ENCODE measurements at regions not wholly inside any gene's neighbourhood (a gene's known extent, or its start where the extent isn't known, plus 50 kb on each side); places are given as distances from the start of the nearest gene placed in this dataset.

GRCh38 chr5:98401656-98402055 lies 371.8 kb upstream of the RGMB start:
- Mint-ChIP-seq H3K9me3 (peaks cover 0 to 15% (median 2%) of the 10 kb centered on the region in 7 donors), H3K4me3 (no peak overlapping the region), H3K27me3 (ENCODE audit: low read depth in 3 of 3) (peaks cover 0 to 2% (median 1%) of the 10 kb centered on the region in 3 donors), H3K36me3 (no peaks in the 10 kb centered on the region), H3K27ac (no peak overlapping the region), H3K4me1 (no peaks in the 10 kb centered on the region)
- Histone ChIP-seq H4K20me1 (ENCODE audit: insufficient read depth, low read length) (no peaks in the 10 kb centered on the region), H3K36me3 (replicated peaks in 1 of 2; ENCODE audit: control insufficient read depth in 1 of 2, insufficient read depth in 2 of 2, low read length in 2 of 2) (no peaks in the 10 kb centered on the region), H2AFZ (ENCODE audit: insufficient read depth, low read depth, low read length, poor library complexity, severe bottlenecking) (no peak overlapping the region), H3K27ac (ENCODE audit: low read depth in 1 of 2, low read length in 2 of 2) (no peak overlapping the region), H3K4me2 (replicated peaks; ENCODE audit: extremely low read depth, low read length, poor library complexity, severe bottlenecking) (no peak overlapping the region), H3K9ac (ENCODE audit: insufficient read depth, low read length, poor library complexity, severe bottlenecking) (no peak overlapping the region), H3K79me2 (ENCODE audit: insufficient read depth, low read length) (no peaks in the 10 kb centered on the region), H3K4me1 (ENCODE audit: control insufficient read depth in 1 of 2, insufficient read depth in 2 of 2, low read length in 2 of 2) (no peaks in the 10 kb centered on the region), H3K9me3 (replicated peaks in 1 of 2; ENCODE audit: control insufficient read depth in 1 of 2, insufficient read depth in 1 of 2, low read length in 2 of 2) (peaks cover 0 to 4% of the 10 kb centered on the region in 2 donors), H3K4me3 (replicated peaks in 1 of 3; ENCODE audit: low read depth in 2 of 3, low read length in 3 of 3) (no peak overlapping the region), H3K27me3 (ENCODE audit: control insufficient read depth in 2 of 2, insufficient read depth in 2 of 2, low read length in 2 of 2) (no peaks in the 10 kb centered on the region)
- no peak for DNase-seq
- intact Hi-C loops (cut with micrococcal nuclease), result no loop called here
- no peak for TF ChIP-seq CTCF (IDR thresholded peaks at IDR 0.05)

GRCh38 chr5:98402130-98402529 lies 371.3 kb upstream of the RGMB start:
- no peak overlapping the region for H3K4me2 ChIP-seq (replicated peaks; ENCODE audit: extremely low read depth, low read length, poor library complexity, severe bottlenecking)
- intact Hi-C loops (cut with micrococcal nuclease), result no loop called here
- H3K27me3 Mint-ChIP-seq (ENCODE audit: low read depth in 3 of 3), result peaks cover 0 to 2% (median 1%) of the 10 kb centered on the region in 3 donors
- no peak for DNase-seq
- H3K4me3 Mint-ChIP-seq, result no peak overlapping the region
- H3K9ac ChIP-seq (ENCODE audit: insufficient read depth, low read length, poor library complexity, severe bottlenecking), result no peak overlapping the region
- no peaks in the 10 kb centered on the region for H3K36me3 Mint-ChIP-seq
- H3K9me3 Mint-ChIP-seq, result peaks cover 0 to 15% (median 2%) of the 10 kb centered on the region in 7 donors
- no peak overlapping the region for H3K4me3 ChIP-seq (replicated peaks in 1 of 3; ENCODE audit: low read depth in 2 of 3, low read length in 3 of 3)
- no peaks in the 10 kb centered on the region for H3K27me3 ChIP-seq (ENCODE audit: control insufficient read depth in 2 of 2, insufficient read depth in 2 of 2, low read length in 2 of 2)
- H2AFZ ChIP-seq (ENCODE audit: insufficient read depth, low read depth, low read length, poor library complexity, severe bottlenecking), result no peak overlapping the region
- H3K36me3 ChIP-seq (replicated peaks in 1 of 2; ENCODE audit: control insufficient read depth in 1 of 2, insufficient read depth in 2 of 2, low read length in 2 of 2), result no peaks in the 10 kb centered on the region
- H3K4me1 Mint-ChIP-seq, result no peaks in the 10 kb centered on the region
- no peak for TF ChIP-seq CTCF (IDR thresholded peaks at IDR 0.05)
- no peak overlapping the region for H3K27ac ChIP-seq (ENCODE audit: low read depth in 1 of 2, low read length in 2 of 2)
- no peaks in the 10 kb centered on the region for H3K79me2 ChIP-seq (ENCODE audit: insufficient read depth, low read length)
- H3K9me3 ChIP-seq (replicated peaks in 1 of 2; ENCODE audit: control insufficient read depth in 1 of 2, insufficient read depth in 1 of 2, low read length in 2 of 2), result peaks cover 0 to 4% of the 10 kb centered on the region in 2 donors
- no peaks in the 10 kb centered on the region for H4K20me1 ChIP-seq (ENCODE audit: insufficient read depth, low read length)
- H3K27ac Mint-ChIP-seq, result no peak overlapping the region
- H3K4me1 ChIP-seq (ENCODE audit: control insufficient read depth in 1 of 2, insufficient read depth in 2 of 2, low read length in 2 of 2), result no peaks in the 10 kb centered on the region
